HG02763 (cell line): ENCODE measurements at regions not wholly inside any gene's neighbourhood (a gene's known extent, or its start where the extent isn't known, plus 50 kb on each side); places are given as distances from the start of the nearest gene placed in this dataset.
A peak's percentile ranks its signal among the peaks of the same experiment; 100 is the strongest.
"Not testable (repeated sequence)": the region's sequence is repeated elsewhere in the genome, so short reads cannot be mapped to it uniquely, and the experiment has no call there.

Source experiments
- ATAC-seq: cut with Tn5 transposase; IDR thresholded peaks from one replicate; pipeline ENCODE4 v1.9.1; 2021; ENCODE audit warnings: mild to moderate bottlenecking, moderate library complexity; ENCODE audit not compliant: unreplicated experiment

- no peak for ATAC-seq
Observed at GRCh38 chr2:117614823-117615534, 199.5 kb upstream of the DDX18 start.

GRCh38 chr2:117618607-117619006 is 195.9 kb upstream of the DDX18 start:
- no peak for ATAC-seq

DNA sequence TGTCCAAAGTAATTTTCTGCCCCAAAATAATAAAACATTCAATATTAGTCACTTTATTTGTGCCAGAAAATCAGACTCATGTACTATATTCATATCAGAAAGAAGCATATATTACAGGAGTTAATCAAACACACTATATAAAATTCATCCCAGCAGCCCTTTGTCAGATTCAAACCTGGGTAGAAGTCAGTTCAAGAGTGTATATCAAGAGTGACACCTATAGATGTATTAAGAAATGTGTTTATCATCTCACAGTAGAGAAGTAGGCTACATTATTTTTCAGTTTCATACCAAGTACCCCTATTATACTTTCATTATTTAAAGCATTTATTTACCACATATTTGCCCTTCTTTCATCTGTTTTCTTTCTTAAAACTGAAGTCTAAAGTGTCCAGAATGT is 193.2 kb upstream of the DDX18 start:
- ATAC-seq = no peak

GRCh38 chr2:117623175-117623574 is 191.3 kb upstream of the DDX18 start:
- not testable (repeated sequence) for ATAC-seq

DNA sequence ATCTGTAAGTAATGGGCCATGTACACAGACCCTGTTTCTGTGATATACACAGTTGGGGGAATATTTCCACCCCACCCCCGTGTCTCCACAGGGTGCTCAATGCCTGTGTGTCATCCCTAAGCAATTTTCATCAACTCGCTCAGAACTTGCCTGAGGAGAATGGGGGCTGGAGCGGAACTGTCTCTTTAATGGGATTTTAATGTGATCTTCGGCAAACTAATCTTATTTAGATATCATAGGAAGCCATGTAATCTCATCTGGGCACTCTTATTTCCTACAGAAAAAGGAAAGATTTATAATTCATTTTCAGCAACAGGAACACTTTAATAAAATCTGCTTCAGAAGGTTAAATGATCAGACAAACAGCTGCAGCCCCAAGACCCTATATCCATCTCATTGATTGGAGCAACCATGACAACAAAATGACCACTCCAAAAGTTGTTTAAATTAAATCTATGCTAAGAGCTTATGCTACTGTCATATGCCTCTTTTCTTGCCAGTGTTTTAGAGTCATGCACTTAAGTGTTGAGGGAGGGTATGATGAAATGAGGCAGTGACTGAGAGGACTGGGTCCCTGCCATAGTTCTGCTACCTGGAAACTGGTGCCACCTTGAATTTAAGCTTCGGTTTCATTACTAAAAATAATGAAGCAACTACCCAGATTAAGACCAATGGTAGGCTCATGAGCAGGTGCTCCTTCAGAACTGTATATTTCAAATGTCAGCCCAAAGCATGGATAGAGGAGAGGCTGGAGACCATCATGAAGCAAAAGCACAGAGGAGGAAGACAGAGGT is 183.1 kb upstream of the DDX18 start:
- no peak for ATAC-seq

- no peak for ATAC-seq
Observed at GRCh38 chr2:117635481-117635880, 179.0 kb upstream of the DDX18 start.

DNA sequence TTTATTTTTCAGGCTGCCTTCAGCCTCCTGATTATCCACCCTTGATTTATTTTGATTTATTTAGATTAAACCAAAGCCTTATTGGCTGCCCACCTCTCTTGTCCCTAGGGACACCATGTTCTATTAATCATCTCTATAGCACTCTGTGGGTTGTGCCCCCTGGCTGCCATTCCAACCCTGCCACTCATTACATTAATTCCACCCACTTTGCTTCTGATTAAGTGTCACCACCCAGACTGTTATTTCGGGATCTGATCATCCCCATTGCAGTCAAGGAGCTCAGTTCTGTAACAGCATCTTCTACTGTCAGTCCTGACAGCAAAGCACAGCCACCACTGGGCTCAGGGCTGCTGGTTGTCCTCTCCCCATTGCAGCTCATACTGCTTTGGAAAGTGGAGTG is 175.1 kb upstream of the DDX18 start:
- ATAC-seq = no peak

GRCh38 chr2:117644403-117644802 is 170.1 kb upstream of the DDX18 start:
- no peak for ATAC-seq

- ATAC-seq = no peak
Observed at GRCh38 chr2:117645458-117645857, 169.0 kb upstream of the DDX18 start.

DNA sequence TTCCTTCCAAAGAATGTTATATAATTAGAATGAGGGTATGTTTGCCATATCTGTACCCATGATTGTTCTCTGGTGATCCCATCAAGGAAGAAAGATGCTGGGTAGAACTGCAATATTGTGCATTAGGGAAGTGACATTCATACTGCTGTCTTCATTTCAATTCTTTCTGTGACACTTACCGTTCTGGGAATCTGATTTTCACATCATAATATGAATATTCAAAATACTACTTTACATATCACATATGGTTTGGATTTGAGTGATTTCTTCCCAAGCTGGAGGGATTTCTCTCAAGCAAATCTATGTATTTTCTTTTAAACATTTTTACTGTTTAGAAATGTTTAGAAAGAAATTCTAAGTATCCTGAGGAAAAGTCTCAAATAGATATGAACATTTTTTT is 168.4 kb upstream of the DDX18 start:
- ATAC-seq = no peak

DNA sequence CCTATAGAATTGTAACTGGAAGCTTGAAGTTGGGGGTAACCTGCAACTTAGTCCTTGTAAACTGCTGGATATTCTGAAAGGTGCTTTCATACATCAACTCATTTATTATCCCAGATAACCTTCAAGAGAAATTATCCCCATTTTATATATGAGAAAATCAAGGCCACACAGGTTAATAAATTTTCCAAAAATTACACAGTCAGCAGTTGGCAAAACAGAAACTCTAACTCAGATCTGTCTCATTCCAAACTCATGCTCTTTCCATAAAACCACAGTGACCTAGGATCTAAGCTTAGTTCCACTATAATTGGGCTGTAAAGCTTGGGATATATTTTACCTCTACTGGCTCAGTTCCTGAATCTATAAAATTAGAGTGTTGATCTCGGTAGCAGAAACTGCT is 167.6 kb upstream of the DDX18 start:
- no peak for ATAC-seq

DNA sequence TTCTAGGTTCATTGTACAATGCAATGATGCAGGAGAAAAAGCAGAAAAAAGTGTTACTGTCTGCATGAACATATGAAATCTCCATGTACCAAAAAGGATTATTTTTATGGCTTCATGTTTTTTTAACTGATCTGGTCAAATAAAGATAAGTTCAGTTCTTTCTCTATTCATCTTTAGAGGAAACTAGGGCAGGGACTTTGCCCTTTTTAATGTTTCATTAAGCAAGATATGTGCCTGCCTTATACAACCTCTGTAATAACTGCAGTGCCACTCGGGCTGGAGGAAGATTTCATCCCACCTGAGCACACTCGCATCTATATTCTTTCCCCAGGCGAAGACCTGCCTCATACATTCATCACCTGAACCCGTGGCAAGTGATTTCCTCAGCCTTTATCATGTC is 157.9 kb upstream of the DDX18 start:
- ATAC-seq = no peak

GRCh38 chr2:117661619-117662018 is 152.9 kb upstream of the DDX18 start:
- no peak for ATAC-seq

DNA sequence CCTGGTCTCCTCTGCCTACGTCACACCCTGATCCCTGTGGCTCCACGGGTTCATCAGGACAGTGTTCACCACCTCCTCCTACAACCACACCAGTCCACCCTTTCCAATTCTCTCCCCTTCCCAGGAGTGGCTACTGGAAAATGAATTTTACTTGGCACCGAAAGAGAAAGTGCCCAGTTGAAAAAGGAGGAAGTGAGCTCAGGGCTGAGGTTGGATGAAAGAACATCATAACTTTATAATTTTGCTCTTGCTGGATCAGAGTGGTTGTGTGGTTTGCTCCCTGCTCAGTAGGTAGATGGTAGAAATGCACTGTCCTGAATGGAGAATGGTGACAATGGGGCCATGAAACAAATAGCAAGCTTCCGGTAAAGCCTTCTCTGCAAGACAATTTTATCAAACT is 140.3 kb upstream of the DDX18 start:
- no peak for ATAC-seq

- ATAC-seq = no peak
Observed at GRCh38 chr2:117679952-117680351, 134.5 kb upstream of the DDX18 start.

GRCh38 chr2:117684919-117685318 is 129.6 kb upstream of the DDX18 start:
- no peak for ATAC-seq

DNA sequence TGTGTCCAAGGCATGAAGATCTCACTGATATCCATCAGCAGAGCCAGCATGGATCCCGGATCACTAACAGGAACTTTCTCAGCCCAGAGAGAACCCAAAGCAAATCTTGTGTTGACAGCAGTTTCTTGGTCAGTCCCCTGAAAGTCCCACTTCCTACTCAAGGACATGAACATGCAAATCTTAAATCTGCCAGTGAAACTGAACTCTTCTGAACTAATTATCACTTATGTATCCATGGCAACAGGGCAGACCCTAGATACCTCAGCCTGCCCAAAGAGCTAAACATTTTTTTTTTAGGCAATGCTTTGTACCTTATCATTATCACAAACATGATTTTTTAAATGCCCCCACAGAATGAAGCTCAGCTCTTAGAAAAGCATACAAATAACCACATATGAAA is 127.8 kb upstream of the DDX18 start:
- peak; percentile 98 for ATAC-seq

- no peak for ATAC-seq
Observed at GRCh38 chr2:117691595-117691994, 122.9 kb upstream of the DDX18 start.

- no peak for ATAC-seq
Observed at GRCh38 chr2:117692001-117692763, 122.3 kb upstream of the DDX18 start.

DNA sequence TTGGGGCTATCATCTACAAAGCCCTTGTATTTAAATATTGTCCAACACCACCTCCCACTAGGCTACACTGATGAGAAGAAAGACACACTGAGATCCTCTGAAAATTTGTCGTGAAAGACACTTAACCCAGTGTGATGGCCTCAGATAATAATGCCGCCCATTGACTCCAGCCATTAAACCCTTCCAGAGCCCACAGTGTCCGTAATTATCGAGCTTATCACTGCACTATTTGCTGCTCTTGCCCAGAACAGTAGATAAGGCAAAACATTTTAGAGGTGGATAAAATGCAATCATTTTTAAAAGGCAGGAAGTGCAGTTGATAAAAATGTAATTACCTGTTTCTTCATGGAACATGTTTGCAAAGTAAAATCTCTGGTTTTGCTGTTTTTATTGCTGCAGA is 121.3 kb upstream of the DDX18 start:
- no peak for ATAC-seq

DNA sequence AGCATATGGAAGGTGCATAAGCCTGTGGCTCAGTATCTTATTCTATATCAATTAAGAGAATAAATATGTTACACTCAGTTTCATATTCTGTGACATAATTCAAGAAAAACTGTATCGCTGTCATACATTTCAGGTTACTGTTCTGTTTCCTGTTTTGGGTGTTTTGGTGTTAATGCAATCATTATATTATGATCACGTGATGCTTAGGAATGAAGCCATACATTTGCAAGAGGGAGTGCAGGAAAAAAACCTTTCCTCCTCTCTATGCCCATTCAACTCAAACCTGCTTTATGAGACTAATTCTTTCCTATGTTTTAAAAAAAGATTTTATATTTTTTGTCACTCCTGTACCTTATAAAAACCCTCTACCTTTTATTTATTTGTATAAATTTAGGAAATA is 120.8 kb upstream of the DDX18 start:
- no peak for ATAC-seq

DNA sequence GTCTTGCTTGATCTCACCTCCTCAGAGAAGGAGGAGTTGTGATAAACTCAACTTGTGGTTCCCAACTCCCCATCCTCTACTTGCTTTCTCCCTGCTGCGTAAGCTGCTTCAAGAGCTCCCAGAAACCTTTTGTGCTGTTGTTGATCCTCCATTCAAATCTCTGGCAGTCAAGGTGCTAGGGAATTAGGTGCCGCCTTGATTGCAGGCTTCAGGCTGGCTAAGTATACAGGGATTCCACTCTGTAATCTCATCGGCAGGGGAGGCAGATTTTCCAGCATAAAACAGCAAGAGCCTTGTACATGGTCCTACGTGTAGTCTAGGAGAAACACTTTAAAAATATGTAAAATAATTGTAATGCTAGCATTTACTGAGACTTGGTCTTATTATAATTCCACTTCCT is 116.2 kb upstream of the DDX18 start:
- ATAC-seq = no peak
